Activated T-helper 1 cell treated with anti-CD3 and anti-CD28 coated beads, Interleukin-12 subunit alpha, Interleukin-12 subunit beta, Interleukin-2, Interleukin-4 antibody, amounts not matched to agents 30 ng/mL and 10 ng/mL and 1 ng/mL, durations not matched to agents 14 hours and 24 hours and 36 hours (primary cell): ENCODE measurements at regions not wholly inside any gene's neighbourhood (a gene's known extent, or its start where the extent isn't known, plus 50 kb on each side); places are given as distances from the start of the nearest gene placed in this dataset.

Experiments
- DNase-seq: peaks from one replicate; pipeline ENCODE4 v3.0.0; 2021; ENCODE audit warnings: low spot score
- H3K27ac Mint-ChIP-seq: one replicate; pipeline ENCODE4 v1.8.0; 2021; ENCODE audit warnings: mild to moderate bottlenecking, mixed read lengths
- H3K27me3 Mint-ChIP-seq: one replicate; pipeline ENCODE4 v1.8.0; 2022; ENCODE audit warnings: mild to moderate bottlenecking, moderate library complexity, mixed read lengths; ENCODE audit not compliant: insufficient read depth
- H3K36me3 Mint-ChIP-seq: one replicate; pipeline ENCODE4 v1.8.0; 2021; ENCODE audit warnings: low read depth, mixed read lengths
- H3K4me1 Mint-ChIP-seq: one replicate; pipeline ENCODE4 v1.8.0; 2021; ENCODE audit warnings: low read depth, mixed read lengths
- H3K4me3 Mint-ChIP-seq: one replicate; pipeline ENCODE4 v1.8.0; 2021; ENCODE audit warnings: mild to moderate bottlenecking, moderate library complexity, mixed read lengths
- H3K9me3 Mint-ChIP-seq: one replicate; pipeline ENCODE4 v1.8.0; 2021; ENCODE audit warnings: mixed read lengths
- intact Hi-C: fragments of 100-400 bp; cut with micrococcal nuclease; formaldehyde crosslinking; loops from one replicate; pipeline ENCODE4 v1.15.1; 2024

- H3K4me1 Mint-ChIP-seq, result no peaks in the 10 kb centered on the region
- no peak overlapping the region for H3K27ac Mint-ChIP-seq
- intact Hi-C loops, result no loop called here
- H3K36me3 Mint-ChIP-seq, result no peaks in the 10 kb centered on the region
- no peaks in the 10 kb centered on the region for H3K27me3 Mint-ChIP-seq
- DNase-seq, result no peak
- no peak overlapping the region for H3K4me3 Mint-ChIP-seq
- H3K9me3 Mint-ChIP-seq, result peaks cover 11% of the 10 kb centered on the region
Measured at GRCh38 chr5:30878746-30879145, 314.7 kb upstream of the CDH6 start.

- no peak for DNase-seq
- H3K4me1 Mint-ChIP-seq, result no peaks in the 10 kb centered on the region
- H3K27ac Mint-ChIP-seq, result no peak overlapping the region
- H3K36me3 Mint-ChIP-seq, result no peaks in the 10 kb centered on the region
- no peaks in the 10 kb centered on the region for H3K27me3 Mint-ChIP-seq
- no peak overlapping the region for H3K4me3 Mint-ChIP-seq
- intact Hi-C loops, result no loop called here
- H3K9me3 Mint-ChIP-seq, result peaks cover 11% of the 10 kb centered on the region
Measured at GRCh38 chr5:30878296-30878695, 315.2 kb upstream of the CDH6 start.

- Mint-ChIP-seq H3K27me3 (no peaks in the 10 kb centered on the region), H3K36me3 (no peaks in the 10 kb centered on the region), H3K4me3 (no peak overlapping the region), H3K4me1 (no peaks in the 10 kb centered on the region), H3K9me3 (peaks cover 11% of the 10 kb centered on the region), H3K27ac (no peak overlapping the region)
- no peak for DNase-seq
- intact Hi-C loops, result no loop called here
Measured at GRCh38 chr5:30874241-30875034, 319.0 kb upstream of the CDH6 start.

- H3K27me3 Mint-ChIP-seq, result no peaks in the 10 kb centered on the region
- H3K4me1 Mint-ChIP-seq, result no peaks in the 10 kb centered on the region
- intact Hi-C loops, result no loop called here
- no peak overlapping the region for H3K4me3 Mint-ChIP-seq
- no peak overlapping the region for H3K27ac Mint-ChIP-seq
- no peaks in the 10 kb centered on the region for H3K36me3 Mint-ChIP-seq
- peaks cover 3% of the 10 kb centered on the region for H3K9me3 Mint-ChIP-seq
- DNase-seq, result no peak
Measured at GRCh38 chr5:30871196-30871595, 322.3 kb upstream of the CDH6 start.

GRCh38 chr5:30867711-30868110, 325.8 kb upstream of the CDH6 start:
- intact Hi-C loops, result no loop called here
- no peaks in the 10 kb centered on the region for H3K27me3 Mint-ChIP-seq
- H3K4me3 Mint-ChIP-seq, result no peak overlapping the region
- no peaks in the 10 kb centered on the region for H3K36me3 Mint-ChIP-seq
- H3K27ac Mint-ChIP-seq, result no peak overlapping the region
- no peak for DNase-seq
- no peaks in the 10 kb centered on the region for H3K4me1 Mint-ChIP-seq
- peaks cover 4% of the 10 kb centered on the region for H3K9me3 Mint-ChIP-seq

GRCh38 chr5:30866142-30866541, 327.3 kb upstream of the CDH6 start:
- DNase-seq, result no peak
- no peaks in the 10 kb centered on the region for H3K27me3 Mint-ChIP-seq
- no peak overlapping the region for H3K27ac Mint-ChIP-seq
- H3K36me3 Mint-ChIP-seq, result no peaks in the 10 kb centered on the region
- no peaks in the 10 kb centered on the region for H3K4me1 Mint-ChIP-seq
- H3K4me3 Mint-ChIP-seq, result no peak overlapping the region
- intact Hi-C loops, result no loop called here
- peaks cover 4% of the 10 kb centered on the region for H3K9me3 Mint-ChIP-seq

GRCh38 chr5:30856242-30856641, 337.2 kb upstream of the CDH6 start:
- Mint-ChIP-seq H3K27ac (no peak overlapping the region), H3K4me3 (no peak overlapping the region), H3K4me1 (no peaks in the 10 kb centered on the region), H3K27me3 (no peaks in the 10 kb centered on the region), H3K9me3 (peaks cover 14% of the 10 kb centered on the region), H3K36me3 (no peaks in the 10 kb centered on the region)
- intact Hi-C loops, result no loop called here
- DNase-seq, result no peak

- no peak overlapping the region for H3K4me3 Mint-ChIP-seq
- no peaks in the 10 kb centered on the region for H3K36me3 Mint-ChIP-seq
- H3K9me3 Mint-ChIP-seq, result peaks cover 8% of the 10 kb centered on the region
- no peak overlapping the region for H3K27ac Mint-ChIP-seq
- intact Hi-C loops, result no loop called here
- DNase-seq, result no peak
- no peaks in the 10 kb centered on the region for H3K4me1 Mint-ChIP-seq
- H3K27me3 Mint-ChIP-seq, result no peaks in the 10 kb centered on the region
Measured at GRCh38 chr5:30853158-30853557, 340.3 kb upstream of the CDH6 start.

- no peaks in the 10 kb centered on the region for H3K27me3 Mint-ChIP-seq
- H3K4me3 Mint-ChIP-seq, result no peak overlapping the region
- intact Hi-C loops, result no loop called here
- H3K4me1 Mint-ChIP-seq, result no peaks in the 10 kb centered on the region
- no peak overlapping the region for H3K27ac Mint-ChIP-seq
- DNase-seq, result no peak
- H3K36me3 Mint-ChIP-seq, result no peaks in the 10 kb centered on the region
- peaks cover 3% of the 10 kb centered on the region for H3K9me3 Mint-ChIP-seq
Measured at GRCh38 chr5:30850866-30851265, 342.6 kb upstream of the CDH6 start.

- Mint-ChIP-seq H3K9me3 (peaks cover 3% of the 10 kb centered on the region), H3K27me3 (no peaks in the 10 kb centered on the region), H3K36me3 (no peaks in the 10 kb centered on the region)
Measured at GRCh38 chr5:30849931-30850710, 343.4 kb upstream of the CDH6 start.

GRCh38 chr5:30846171-30846570, 347.3 kb upstream of the CDH6 start:
- Mint-ChIP-seq H3K9me3 (peaks cover 5% of the 10 kb centered on the region), H3K4me1 (no peaks in the 10 kb centered on the region), H3K36me3 (no peaks in the 10 kb centered on the region), H3K27me3 (no peaks in the 10 kb centered on the region), H3K27ac (no peak overlapping the region), H3K4me3 (no peak overlapping the region)
- DNase-seq, result no peak
- intact Hi-C loops, result no loop called here

More at GRCh38 chr5:30849931-30850710, 343.4 kb upstream of the CDH6 start:
- intact Hi-C loops, result no loop called here
- H3K4me3 Mint-ChIP-seq, result no peak overlapping the region
- no peak overlapping the region for H3K27ac Mint-ChIP-seq
- no peak for DNase-seq
- no peaks in the 10 kb centered on the region for H3K4me1 Mint-ChIP-seq

GRCh38 chr5:30845194-30845593, 348.3 kb upstream of the CDH6 start:
- Mint-ChIP-seq H3K27me3 (no peaks in the 10 kb centered on the region), H3K4me1 (no peaks in the 10 kb centered on the region), H3K36me3 (no peaks in the 10 kb centered on the region), H3K4me3 (no peak overlapping the region), H3K27ac (no peak overlapping the region), H3K9me3 (peaks cover 5% of the 10 kb centered on the region)
- no peak for DNase-seq
- intact Hi-C loops, result no loop called here

- Mint-ChIP-seq H3K27me3 (no peaks in the 10 kb centered on the region), H3K9me3 (peaks cover 10% of the 10 kb centered on the region), H3K36me3 (no peaks in the 10 kb centered on the region), H3K27ac (no peak overlapping the region), H3K4me3 (no peak overlapping the region), H3K4me1 (no peaks in the 10 kb centered on the region)
- intact Hi-C loops, result no loop called here
- DNase-seq, result no peak
Measured at GRCh38 chr5:30843541-30843940, 349.9 kb upstream of the CDH6 start.
